Caco-2 (cell line): ENCODE measurements at regions not wholly inside any gene's neighbourhood (a gene's known extent, or its start where the extent isn't known, plus 50 kb on each side); places are given as distances from the start of the nearest gene placed in this dataset.

Experiments used
- BruUV-seq: library from RNA; stranded (reverse); fragments of 400-500 nt; replicated peaks from 2 replicates; lab custom pipeline; 2021; lab: Mats Ljungman, UMichigan
- CTCF ChIA-PET: fragments of 300-600 bp; sonication (Branson Sonifier 250); formaldehyde crosslinking; loops from one replicate; lab custom pipeline; 2022; ENCODE audit warnings: antibody characterized with exemption; lab: Charles Lee
- POLR2A ChIA-PET: fragments of 300-600 bp; sonication (Branson Sonifier 250); formaldehyde crosslinking; loops from one replicate; lab custom pipeline; 2022; ENCODE audit warnings: antibody characterized with exemption; lab: Charles Lee
- DNase-seq, 2 experiments: peaks; one replicate each; pipeline versions ENCODE4 v3.0.0 to v3.0.0-alpha.2; 2020 to 2022
- H3K27me3 ChIP-seq: replicated peaks from 2 replicates; pipeline ENCODE4 v1.6.0; 2011; ENCODE audit warnings: low read length; ENCODE audit not compliant: control insufficient read depth, insufficient read depth
- H3K36me3 ChIP-seq: 2 replicates; pipeline ENCODE4 v1.5.1; 2011; ENCODE audit warnings: low read length; ENCODE audit not compliant: control insufficient read depth, insufficient read depth
- H3K4me1 ChIP-seq: fragments of 250-450 bp; sonication (Bioruptor Pico); 2 replicates; pipeline ENCODE4 v1.5.1; 2020; ENCODE audit warnings: mild to moderate bottlenecking
- H3K4me3 ChIP-seq: 2 replicates; pipeline ENCODE4 v1.5.1; 2011; ENCODE audit warnings: low read depth, mild to moderate bottlenecking, control low read depth, low read length
- H3K9me3 ChIP-seq: fragments of 250-450 bp; sonication (Bioruptor Pico); 2 replicates; pipeline ENCODE4 v1.5.1; 2020; ENCODE audit warnings: mild to moderate bottlenecking, moderate library complexity
- H3K27ac Mint-ChIP-seq: one replicate; pipeline ENCODE4 v1.8.0; 2022; ENCODE audit warnings: mixed read lengths; ENCODE audit not compliant: unreplicated experiment
- H3K27me3 Mint-ChIP-seq: one replicate; pipeline ENCODE4 v1.8.0; 2022; ENCODE audit warnings: mixed read lengths; ENCODE audit not compliant: insufficient read depth, unreplicated experiment
- H3K36me3 Mint-ChIP-seq: one replicate; pipeline ENCODE4 v1.8.0; 2022; ENCODE audit warnings: mild to moderate bottlenecking, mixed read lengths; ENCODE audit not compliant: insufficient read depth, unreplicated experiment
- H3K4me1 Mint-ChIP-seq: one replicate; pipeline ENCODE4 v1.8.0; 2022; ENCODE audit warnings: low read depth, mixed read lengths; ENCODE audit not compliant: unreplicated experiment
- H3K4me3 Mint-ChIP-seq: one replicate; pipeline ENCODE4 v1.8.0; 2022; ENCODE audit warnings: mild to moderate bottlenecking, moderate library complexity, mixed read lengths; ENCODE audit not compliant: unreplicated experiment
- H3K9me3 Mint-ChIP-seq: one replicate; pipeline ENCODE4 v1.8.0; 2022; ENCODE audit warnings: mixed read lengths; ENCODE audit not compliant: unreplicated experiment
- CTCF ChIP-seq, 2 experiments: fragments of 200-600 bp in 1 of 2; IDR thresholded peaks; 1 replicate in 1 of 2; 2 replicates in 1 of 2; pipeline versions ENCODE4 v1.5.1 to v1.8.0; 2011 to 2022; ENCODE audit warnings: antibody characterized with exemption in 1 of 2, control low read depth in 1 of 2, inconsistent platforms in 1 of 2, low read depth in 1 of 2, low read length in 1 of 2, mild to moderate bottlenecking in 1 of 2, moderate library complexity in 1 of 2; ENCODE audit not compliant: insufficient read depth in 1 of 2, severe bottlenecking in 1 of 2, unreplicated experiment in 1 of 2
- intact Hi-C: fragments of 100-400 bp; cut with micrococcal nuclease; formaldehyde crosslinking; loops from one replicate; pipeline ENCODE4 v1.10.0; 2022; ENCODE audit not compliant: unreplicated experiment

GRCh38 chr4:154961263-154961662 lies 180.2 kb downstream of the RBM46 start:
- no peaks in the 10 kb centered on the region for H3K9me3 ChIP-seq
- no peak overlapping the region for H3K4me3 Mint-ChIP-seq
- no peak for TF ChIP-seq CTCF (IDR thresholded peaks at IDR 0.05; ENCODE audit: insufficient read depth in 1 of 2, low read depth in 1 of 2, low read length in 1 of 2, severe bottlenecking in 1 of 2, unreplicated experiment in 1 of 2)
- no peaks in the 10 kb centered on the region for H3K4me1 ChIP-seq
- CTCF ChIA-PET, result no interaction called here
- H3K4me3 ChIP-seq, result no peak overlapping the region
- no peaks in the 10 kb centered on the region for H3K36me3 Mint-ChIP-seq
- H3K36me3 ChIP-seq, result no peaks in the 10 kb centered on the region
- no peak overlapping the region for H3K27ac Mint-ChIP-seq
- no peaks in the 10 kb centered on the region for H3K4me1 Mint-ChIP-seq
- BruUV-seq, result no TSS peak
- POLR2A ChIA-PET, result no interaction called here
- H3K9me3 Mint-ChIP-seq, result no peaks in the 10 kb centered on the region
- peaks cover 8% of the 10 kb centered on the region for H3K27me3 Mint-ChIP-seq
- no peak for DNase-seq
- no peaks in the 10 kb centered on the region for H3K27me3 ChIP-seq
- intact Hi-C loops, result no loop called here

DNA sequence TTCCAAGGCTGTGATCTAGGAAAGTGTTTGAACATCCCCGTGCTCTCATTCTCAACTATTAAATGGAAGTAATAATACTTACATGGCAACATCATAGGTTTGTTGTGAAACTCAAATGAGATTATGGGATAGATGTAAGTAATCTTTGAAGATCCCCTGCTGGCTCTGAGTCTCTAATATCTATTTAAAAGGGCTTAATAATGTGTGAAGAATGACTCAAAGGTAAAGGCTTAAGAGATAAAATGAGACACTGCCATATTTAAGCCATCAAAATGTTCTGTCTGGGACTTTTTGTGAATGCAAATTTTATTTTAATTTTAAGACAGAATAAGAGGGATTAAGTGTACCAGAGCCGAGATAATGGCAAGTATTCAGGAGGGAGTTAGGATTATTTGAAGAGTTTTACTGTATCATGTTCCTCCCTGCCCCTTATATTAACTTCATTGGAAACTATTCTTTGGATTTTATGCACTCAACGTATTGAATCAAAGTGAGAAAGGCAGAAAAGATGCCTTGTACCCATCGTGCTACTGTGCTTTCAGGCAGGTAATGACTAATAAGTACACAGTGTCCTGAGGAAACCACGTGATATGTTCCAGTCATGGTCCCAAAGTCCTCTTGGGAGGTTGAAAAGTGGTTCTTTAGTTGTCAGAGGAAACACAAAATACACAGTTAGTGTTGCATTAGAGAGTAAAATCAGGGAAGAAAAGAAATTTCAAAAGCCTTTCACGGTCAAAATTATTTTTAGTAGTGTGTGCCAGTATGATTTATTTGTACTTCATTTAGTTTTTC lies 192.4 kb downstream of the RBM46 start:
- Histone ChIP-seq H3K36me3 (no peaks in the 10 kb centered on the region), H3K4me3 (no peak overlapping the region), H3K4me1 (no peaks in the 10 kb centered on the region), H3K27me3 (no peaks in the 10 kb centered on the region), H3K9me3 (no peaks in the 10 kb centered on the region)
- TF ChIP-seq CTCF (IDR thresholded peaks at IDR 0.05; ENCODE audit: insufficient read depth in 1 of 2, low read depth in 1 of 2, low read length in 1 of 2, severe bottlenecking in 1 of 2, unreplicated experiment in 1 of 2), result no peak
- intact Hi-C loops, result no loop called here
- no TSS peak for BruUV-seq
- Mint-ChIP-seq H3K4me1 (no peaks in the 10 kb centered on the region), H3K4me3 (no peak overlapping the region), H3K27me3 (peaks cover 7% of the 10 kb centered on the region), H3K9me3 (no peaks in the 10 kb centered on the region), H3K36me3 (no peaks in the 10 kb centered on the region), H3K27ac (no peak overlapping the region)
- ChIA-PET POLR2A (no interaction called here), CTCF (no interaction called here)
- no peak for DNase-seq

- no peak overlapping the region for H3K27ac Mint-ChIP-seq
- H3K4me1 Mint-ChIP-seq, result no peaks in the 10 kb centered on the region
- DNase-seq, result no peak
- Histone ChIP-seq H3K27me3 (no peaks in the 10 kb centered on the region), H3K9me3 (no peaks in the 10 kb centered on the region), H3K4me1 (no peaks in the 10 kb centered on the region), H3K36me3 (no peaks in the 10 kb centered on the region), H3K4me3 (no peak overlapping the region)
- H3K27me3 Mint-ChIP-seq, result peaks cover 11% of the 10 kb centered on the region
- no peaks in the 10 kb centered on the region for H3K9me3 Mint-ChIP-seq
- no peak for TF ChIP-seq CTCF (IDR thresholded peaks at IDR 0.05; ENCODE audit: insufficient read depth in 1 of 2, low read depth in 1 of 2, low read length in 1 of 2, severe bottlenecking in 1 of 2, unreplicated experiment in 1 of 2)
- intact Hi-C loops, result no loop called here
- no peaks in the 10 kb centered on the region for H3K36me3 Mint-ChIP-seq
- ChIA-PET POLR2A (no interaction called here), CTCF (no interaction called here)
- no peak overlapping the region for H3K4me3 Mint-ChIP-seq
- BruUV-seq, result no TSS peak
Measured at GRCh38 chr4:154977228-154977627, 196.2 kb downstream of the RBM46 start.
